Keratinocyte (primary cell): ENCODE measurements at regions not wholly inside any gene's neighbourhood (a gene's known extent, or its start where the extent isn't known, plus 50 kb on each side); places are given as distances from the start of the nearest gene placed in this dataset.

Experiments
- DNase-seq: peaks from one replicate; pipeline ENCODE4 v3.0.0-alpha.2; 2011; ENCODE audit warnings: low read depth, missing footprints, low spot score
- FAIRE-seq: peaks from 2 replicates; lab custom pipeline; 2011; peaks lifted over from hg19 to GRCh38; lab: Jason Lieb, UNC
- H2AFZ ChIP-seq: 2 replicates; pipeline ENCODE4 v1.6.0; 2012; ENCODE audit warnings: low read length, control low read depth, inconsistent platforms; ENCODE audit not compliant: control insufficient read depth
- H3K27ac ChIP-seq: 2 replicates; pipeline ENCODE4 v1.5.1; 2011; ENCODE audit warnings: low read length; ENCODE audit not compliant: control insufficient read depth, insufficient read depth
- H3K27me3 ChIP-seq: 3 replicates; pipeline ENCODE4 v1.6.0; 2011; ENCODE audit warnings: low read length; ENCODE audit not compliant: control insufficient read depth, insufficient read depth; ENCODE audit errors: extremely low read depth
- H3K36me3 ChIP-seq, 2 experiments: 2 replicates in 1 of 2; 3 replicates in 1 of 2; pipeline ENCODE4 v1.5.1; 2011; ENCODE audit warnings: low read length in 2 of 2, mild to moderate bottlenecking in 1 of 2; ENCODE audit not compliant: control insufficient read depth in 2 of 2, insufficient read depth in 2 of 2; ENCODE audit errors: extremely low read depth in 1 of 2
- H3K4me1 ChIP-seq: 3 replicates; pipeline ENCODE4 v1.5.1; 2011; ENCODE audit warnings: low read length; ENCODE audit not compliant: control insufficient read depth, insufficient read depth; ENCODE audit errors: extremely low read depth
- H3K4me2 ChIP-seq: 3 replicates; pipeline ENCODE4 v1.6.0; 2011; ENCODE audit warnings: low read depth, low read length; ENCODE audit not compliant: control insufficient read depth, insufficient read depth; ENCODE audit errors: extremely low read depth
- H3K4me3 ChIP-seq, 3 experiments: fragments of 200-600 bp in 1 of 3; sonication (generic) in 1 of 3; 2 replicates in 2 of 3; 3 replicates in 1 of 3; pipeline ENCODE4 v1.5.1; 2011 to 2016; ENCODE audit warnings: low read length in 3 of 3, mild to moderate bottlenecking in 3 of 3, control low read depth in 2 of 3, inconsistent platforms in 1 of 3, low read depth in 1 of 3, mixed read lengths in 1 of 3, mixed run types in 1 of 3, moderate library complexity in 1 of 3; ENCODE audit not compliant: control insufficient read depth in 2 of 3, insufficient read depth in 2 of 3; ENCODE audit errors: extremely low read depth in 1 of 3
- H3K79me2 ChIP-seq: 2 replicates; pipeline ENCODE4 v1.6.0; 2012; ENCODE audit warnings: low read length; ENCODE audit not compliant: control insufficient read depth, insufficient read depth
- H3K9ac ChIP-seq: 3 replicates; pipeline ENCODE4 v1.6.0; 2011; ENCODE audit warnings: low read length; ENCODE audit not compliant: control insufficient read depth, insufficient read depth; ENCODE audit errors: extremely low read depth
- H3K9me1 ChIP-seq: 3 replicates; pipeline ENCODE4 v1.6.0; 2011; ENCODE audit warnings: low read length; ENCODE audit not compliant: control insufficient read depth, insufficient read depth; ENCODE audit errors: extremely low read depth
- H3K9me3 ChIP-seq: 2 replicates; pipeline ENCODE4 v1.5.1; 2012; ENCODE audit warnings: low read depth, low read length; ENCODE audit not compliant: control insufficient read depth
- H4K20me1 ChIP-seq: 3 replicates; pipeline ENCODE4 v1.6.0; 2011; ENCODE audit warnings: low read length; ENCODE audit not compliant: control insufficient read depth, insufficient read depth; ENCODE audit errors: extremely low read depth
- EZH2 ChIP-seq: IDR thresholded peaks from one replicate; pipeline ENCODE4 v1.6.1; 2012; ENCODE audit warnings: inconsistent platforms, mild to moderate bottlenecking, low read length, moderate library complexity
- dilution Hi-C: fragments of 300-500 bp; cut with MboI; formaldehyde crosslinking; loops from one replicate; pipeline ENCODE4 v1.7.0; 2020; ENCODE audit warnings: low sequenced_read_pairs; ENCODE audit not compliant: extremely low pct_ligation_motif_present
- TF ChIP-seq, protein P1 (sequence below), 3 experiments: IDR thresholded peaks in 1 of 3; conservative IDR thresholded peaks in 1 of 3; optimal IDR thresholded peaks in 1 of 3; 2 replicates in 2 of 3; 3 replicates in 1 of 3; pipeline versions ENCODE3 to v1.5.1; 2011; ENCODE audit warnings: low read length in 3 of 3, mild to moderate bottlenecking in 3 of 3, moderate library complexity in 2 of 3, control low read depth in 1 of 3, inconsistent platforms in 1 of 3; ENCODE audit not compliant: insufficient read depth in 2 of 3; ENCODE audit errors: extremely low read depth in 1 of 3

- no peaks in the 10 kb centered on the region for H3K9me1 ChIP-seq
- TF ChIP-seq EZH2 = no peak
- TF ChIP-seq, protein P1, sequence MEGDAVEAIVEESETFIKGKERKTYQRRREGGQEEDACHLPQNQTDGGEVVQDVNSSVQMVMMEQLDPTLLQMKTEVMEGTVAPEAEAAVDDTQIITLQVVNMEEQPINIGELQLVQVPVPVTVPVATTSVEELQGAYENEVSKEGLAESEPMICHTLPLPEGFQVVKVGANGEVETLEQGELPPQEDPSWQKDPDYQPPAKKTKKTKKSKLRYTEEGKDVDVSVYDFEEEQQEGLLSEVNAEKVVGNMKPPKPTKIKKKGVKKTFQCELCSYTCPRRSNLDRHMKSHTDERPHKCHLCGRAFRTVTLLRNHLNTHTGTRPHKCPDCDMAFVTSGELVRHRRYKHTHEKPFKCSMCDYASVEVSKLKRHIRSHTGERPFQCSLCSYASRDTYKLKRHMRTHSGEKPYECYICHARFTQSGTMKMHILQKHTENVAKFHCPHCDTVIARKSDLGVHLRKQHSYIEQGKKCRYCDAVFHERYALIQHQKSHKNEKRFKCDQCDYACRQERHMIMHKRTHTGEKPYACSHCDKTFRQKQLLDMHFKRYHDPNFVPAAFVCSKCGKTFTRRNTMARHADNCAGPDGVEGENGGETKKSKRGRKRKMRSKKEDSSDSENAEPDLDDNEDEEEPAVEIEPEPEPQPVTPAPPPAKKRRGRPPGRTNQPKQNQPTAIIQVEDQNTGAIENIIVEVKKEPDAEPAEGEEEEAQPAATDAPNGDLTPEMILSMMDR (optimal IDR thresholded peaks at IDR 0.05 in 1 of 3, IDR thresholded peaks at IDR 0.05 in 1 of 3, conservative IDR thresholded peaks at IDR 0.05 in 1 of 3; ENCODE audit: extremely low read depth in 1 of 3, insufficient read depth in 2 of 3, low read length in 3 of 3) = no peak
- no peak for DNase-seq
- no peak overlapping the region for H3K27ac ChIP-seq
- no peak overlapping the region for H2AFZ ChIP-seq
- no peaks in the 10 kb centered on the region for H3K9me3 ChIP-seq
- no peak overlapping the region for H3K4me2 ChIP-seq
- no peaks in the 10 kb centered on the region for H3K79me2 ChIP-seq
- no peak overlapping the region for H3K4me3 ChIP-seq
- no peaks in the 10 kb centered on the region for H3K27me3 ChIP-seq
- no peak for FAIRE-seq
- H3K9ac ChIP-seq = no peak overlapping the region
- dilution Hi-C loops = no loop called here
- H3K36me3 ChIP-seq = no peaks in the 10 kb centered on the region
- no peaks in the 10 kb centered on the region for H4K20me1 ChIP-seq
- H3K4me1 ChIP-seq = peaks cover 6% of the 10 kb centered on the region
Measured at GRCh38 chr13:104320446-104320845, 1254.2 kb upstream of the SLC10A2 start.

DNA sequence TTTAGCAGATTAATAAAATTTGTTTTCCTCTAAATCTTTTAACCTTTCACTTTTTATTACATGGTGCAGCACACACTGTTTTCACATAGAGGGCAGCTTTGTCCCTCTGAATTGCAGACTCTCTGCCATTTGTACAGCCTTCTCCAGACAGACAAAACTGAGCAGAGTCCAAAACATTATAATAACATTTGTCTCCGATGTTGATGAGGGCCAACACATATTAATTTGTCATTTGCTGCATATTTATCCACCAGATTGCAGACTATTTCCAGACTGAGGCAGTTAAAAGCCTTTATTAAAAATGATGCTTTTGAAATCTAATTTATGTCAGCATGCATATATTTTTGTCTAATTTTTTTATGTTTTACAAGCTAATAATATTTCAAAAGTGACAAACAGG lies 1251.9 kb upstream of the SLC10A2 start:
- Histone ChIP-seq H3K79me2 (no peaks in the 10 kb centered on the region), H4K20me1 (no peaks in the 10 kb centered on the region), H2AFZ (no peak overlapping the region), H3K36me3 (no peaks in the 10 kb centered on the region), H3K9ac (no peak overlapping the region), H3K27ac (no peak overlapping the region), H3K4me1 (peaks cover 12% of the 10 kb centered on the region), H3K27me3 (no peaks in the 10 kb centered on the region), H3K4me2 (no peak overlapping the region), H3K9me3 (no peaks in the 10 kb centered on the region), H3K4me3 (no peak overlapping the region), H3K9me1 (no peaks in the 10 kb centered on the region)
- FAIRE-seq (no peak), DNase-seq (no peak)
- dilution Hi-C loops = no loop called here
- TF ChIP-seq EZH2 = no peak
- TF ChIP-seq, protein P1 (optimal IDR thresholded peaks at IDR 0.05 in 1 of 3, IDR thresholded peaks at IDR 0.05 in 1 of 3, conservative IDR thresholded peaks at IDR 0.05 in 1 of 3; ENCODE audit: extremely low read depth in 1 of 3, insufficient read depth in 2 of 3, low read length in 3 of 3) = peak in 2 of 3 experiments; percentile 18 to 41
